GM18907 (cell line): ENCODE measurements at regions not wholly inside any gene's neighbourhood (a gene's known extent, or its start where the extent isn't known, plus 50 kb on each side); places are given as distances from the start of the nearest gene placed in this dataset.

ENCODE experiments used
- ATAC-seq: cut with Tn5 transposase; IDR thresholded peaks from one replicate; pipeline ENCODE4 v1.9.1; 2021; ENCODE audit warnings: mild to moderate bottlenecking, moderate library complexity; ENCODE audit not compliant: unreplicated experiment

GRCh38 chr2:43109261-43109743 lies 117.1 kb downstream of the ZFP36L2 start:
- ATAC-seq = no peak

- ATAC-seq = no peak
These were observed 118.7 kb downstream of the ZFP36L2 start for GRCh38 chr2:43107679-43108078.

- ATAC-seq = no peak
These were observed 119.6 kb downstream of the ZFP36L2 start for GRCh38 chr2:43106559-43107527.

GRCh38 chr2:43105586-43106558 lies 120.5 kb downstream of the ZFP36L2 start:
- ATAC-seq = peak; percentile 54

DNA sequence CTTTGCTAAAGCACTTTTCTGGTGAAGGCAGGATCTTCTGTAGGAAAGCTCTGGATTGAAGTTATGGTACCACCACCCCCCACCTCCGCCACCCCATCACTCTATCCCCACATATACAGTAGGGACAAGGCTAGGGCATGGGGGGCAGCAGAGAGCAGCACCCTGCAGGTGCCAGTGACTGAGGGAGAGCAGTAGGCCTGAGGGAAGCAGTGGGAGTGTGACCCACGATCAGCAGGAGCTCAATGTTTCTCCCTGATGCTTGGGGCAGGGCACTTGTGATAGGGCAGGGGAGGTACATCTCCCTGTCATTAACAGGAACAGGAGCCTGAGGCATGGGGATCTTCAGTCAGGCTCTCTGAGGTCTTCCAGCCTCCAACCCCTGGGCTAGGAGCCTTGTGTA lies 121.6 kb downstream of the ZFP36L2 start:
- no peak for ATAC-seq

DNA sequence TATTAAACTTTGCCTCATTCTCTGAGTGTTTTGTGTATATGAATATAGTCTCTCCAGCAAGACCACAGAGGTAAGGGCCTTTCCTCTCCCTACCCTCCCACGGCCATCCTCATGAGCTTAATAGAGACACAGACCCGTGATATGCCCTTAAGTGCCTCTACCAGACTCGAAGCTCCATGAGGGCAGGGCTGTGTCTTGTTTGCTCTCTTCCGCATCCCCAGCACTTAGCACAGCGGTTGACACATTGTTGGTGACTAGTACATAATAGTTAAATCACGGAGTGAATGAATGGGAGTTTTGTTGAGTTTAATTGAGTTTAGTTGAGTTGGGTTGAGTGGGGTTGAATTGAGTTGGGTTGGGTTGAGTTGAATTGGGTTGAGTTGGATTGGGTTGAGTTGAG lies 122.3 kb downstream of the ZFP36L2 start:
- no peak for ATAC-seq

DNA sequence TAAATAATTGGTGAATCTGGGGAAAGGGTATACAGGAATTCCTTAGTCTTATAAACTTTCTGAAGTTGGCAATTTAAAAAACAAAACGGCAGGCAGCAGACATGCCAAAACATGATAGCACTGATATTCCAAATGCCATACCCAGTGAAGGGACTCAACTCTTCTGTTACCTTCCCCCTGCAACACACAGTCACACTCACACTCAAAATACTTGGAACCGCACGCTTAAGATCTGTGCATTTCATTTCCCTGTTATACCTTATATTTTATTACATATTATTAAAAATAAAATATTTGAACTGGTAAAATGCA lies 123.4 kb downstream of the ZFP36L2 start:
- no peak for ATAC-seq

DNA sequence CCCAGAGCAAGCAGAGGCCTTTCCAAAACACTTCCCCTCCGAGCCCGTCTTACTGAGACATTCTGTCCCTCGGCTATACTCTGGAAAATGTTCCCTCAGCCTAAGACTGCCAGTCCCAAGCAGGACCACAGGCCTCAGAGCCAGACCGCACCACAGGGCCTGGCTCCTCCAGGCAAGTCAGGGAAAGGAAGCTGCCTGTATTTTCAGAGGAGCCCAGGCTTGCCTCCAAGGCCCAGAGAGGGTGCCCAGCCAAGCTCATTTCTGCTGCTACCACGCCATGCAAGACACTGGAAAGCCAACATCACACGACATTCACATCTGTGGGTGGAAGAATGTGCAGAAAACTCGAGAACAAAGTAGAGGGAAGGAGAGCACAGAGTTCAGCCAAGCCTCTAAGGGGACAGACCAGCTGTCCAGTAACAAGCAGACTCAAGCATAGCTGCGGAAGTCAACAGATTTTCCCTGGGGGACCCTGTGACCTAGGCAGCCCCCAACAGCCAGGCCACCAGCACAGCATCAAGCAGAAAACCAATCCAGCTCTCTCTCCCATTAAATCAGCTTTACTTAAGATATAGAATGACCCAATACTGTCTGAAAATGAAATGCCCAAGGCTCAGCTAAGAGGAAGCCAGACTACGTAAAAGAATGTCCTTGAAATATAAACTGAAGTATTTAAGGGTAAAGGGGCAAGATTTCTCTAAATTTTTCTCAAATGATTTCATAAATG lies 123.9 kb downstream of the ZFP36L2 start:
- no peak for ATAC-seq

- ATAC-seq = no peak
These were observed 124.7 kb downstream of the ZFP36L2 start for GRCh38 chr2:43101751-43102150.

DNA sequence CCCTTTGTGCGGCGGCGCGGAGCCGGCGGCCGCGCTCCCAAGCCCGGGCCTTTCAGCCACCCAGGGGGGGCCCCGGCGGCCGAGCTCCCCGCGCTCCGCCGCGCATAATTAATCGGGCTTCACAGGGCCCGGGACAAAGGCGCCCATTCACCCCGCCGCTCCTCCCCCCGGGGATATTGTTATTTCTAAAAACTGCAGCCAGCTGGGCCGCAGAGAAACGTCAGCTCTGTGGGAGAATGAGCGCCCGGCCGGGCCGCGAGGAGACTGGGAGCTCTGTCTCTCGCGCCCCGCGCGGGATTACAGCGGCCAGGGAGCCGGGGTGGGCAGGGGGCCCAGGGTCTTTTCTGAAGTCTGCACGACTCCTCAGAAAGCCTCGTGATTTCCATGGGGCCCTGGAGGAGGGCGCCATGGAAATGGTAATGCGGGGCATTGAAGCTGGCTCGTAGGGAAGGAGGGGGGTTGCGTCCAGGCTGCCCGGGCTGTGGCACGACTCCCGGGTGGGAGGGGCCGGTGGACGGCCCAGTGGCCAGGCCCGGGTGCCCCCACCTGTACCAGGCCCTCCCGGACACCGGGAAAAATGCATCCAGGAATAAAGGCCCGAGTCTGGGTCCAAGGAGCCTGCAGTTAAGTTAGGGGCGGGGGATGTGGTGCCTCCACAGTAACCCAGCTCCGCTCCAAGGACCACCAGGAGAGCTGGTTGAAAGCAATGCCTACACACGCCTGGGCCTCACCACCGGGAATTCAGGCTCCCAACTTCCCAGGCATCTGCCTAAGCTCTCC lies 125.3 kb downstream of the ZFP36L2 start:
- no peak for ATAC-seq

DNA sequence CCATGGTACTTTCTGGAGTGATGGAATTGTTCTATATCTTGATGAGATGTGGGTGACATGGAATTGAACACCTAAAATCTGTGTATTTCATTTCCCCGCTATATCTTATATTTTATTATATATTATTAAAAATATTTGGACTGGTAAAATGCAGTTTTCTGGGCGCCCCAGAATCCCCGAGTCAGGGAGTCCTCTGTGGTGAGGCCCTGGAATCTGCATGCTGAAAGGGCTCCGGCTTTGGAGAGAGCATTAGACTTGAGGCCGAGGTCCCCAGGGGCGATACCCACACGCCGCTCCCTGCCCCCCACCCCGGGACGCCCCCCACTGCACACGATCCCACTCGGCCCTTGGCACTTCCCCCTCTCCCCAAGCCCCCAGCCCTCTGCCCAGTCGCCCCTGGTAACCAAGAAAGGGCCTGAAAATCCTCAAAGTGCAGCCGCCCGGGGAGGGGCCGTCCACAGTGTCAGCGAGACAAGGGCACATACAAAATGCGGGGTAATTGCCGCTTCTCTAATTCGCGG lies 126.0 kb downstream of the ZFP36L2 start:
- ATAC-seq = no peak

- ATAC-seq = no peak
These were observed 126.6 kb downstream of the ZFP36L2 start for GRCh38 chr2:43099797-43100196.

DNA sequence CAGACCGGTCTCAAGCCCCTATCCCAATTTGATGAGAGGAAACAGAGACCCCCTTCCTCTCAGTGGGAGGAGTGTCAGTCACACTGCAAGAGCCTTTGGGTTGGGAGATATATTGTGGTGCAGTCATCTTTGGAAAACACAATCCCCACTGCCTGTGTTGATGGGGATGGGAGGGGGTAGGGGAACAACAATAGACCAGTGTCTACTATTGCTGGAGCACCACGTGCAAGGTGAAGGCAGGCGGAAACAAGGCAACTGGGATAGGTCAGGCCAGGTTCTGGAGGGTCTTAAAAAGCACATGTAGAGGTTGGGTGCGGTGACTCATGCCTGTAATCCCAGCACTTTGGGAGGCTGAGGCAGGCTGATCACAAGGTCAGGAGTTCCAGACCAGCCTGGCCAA lies 127.9 kb downstream of the ZFP36L2 start:
- no peak for ATAC-seq

DNA sequence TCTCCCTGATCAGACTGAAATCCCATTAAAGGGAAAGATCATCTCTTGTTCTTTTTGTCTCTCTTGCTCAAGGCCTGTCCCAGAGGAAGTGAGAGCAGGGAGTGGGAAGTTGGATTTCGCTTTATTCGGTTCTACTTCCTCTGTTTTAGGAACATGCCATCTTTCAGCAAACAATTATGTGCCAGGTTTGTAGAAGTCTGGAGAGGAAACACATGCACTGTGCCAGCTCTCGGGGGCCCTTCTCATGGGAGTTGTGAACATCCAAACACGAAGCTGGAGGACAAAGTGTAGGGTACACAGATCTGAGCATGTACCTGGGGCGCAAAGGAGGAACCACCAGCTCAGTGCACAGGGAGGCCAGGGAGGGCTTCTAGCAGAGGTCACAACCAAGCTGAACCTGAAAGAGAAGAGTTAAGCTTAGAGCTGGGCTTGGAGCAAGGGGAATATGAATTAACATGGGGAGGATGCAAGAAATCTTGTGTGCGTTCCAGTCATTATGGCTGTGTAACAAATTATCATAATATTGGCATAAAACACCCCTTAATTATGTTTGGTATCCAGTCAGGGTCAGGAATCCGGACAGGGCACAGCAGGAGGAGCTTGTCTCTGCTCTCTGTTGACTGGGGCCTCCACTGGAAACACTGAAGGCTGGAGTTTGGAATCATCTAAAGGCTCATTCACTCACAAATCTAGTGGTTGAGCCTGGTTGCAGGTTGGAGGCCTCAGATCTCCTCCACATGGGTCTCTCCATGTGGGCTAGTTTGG lies 128.6 kb downstream of the ZFP36L2 start:
- no peak for ATAC-seq

DNA sequence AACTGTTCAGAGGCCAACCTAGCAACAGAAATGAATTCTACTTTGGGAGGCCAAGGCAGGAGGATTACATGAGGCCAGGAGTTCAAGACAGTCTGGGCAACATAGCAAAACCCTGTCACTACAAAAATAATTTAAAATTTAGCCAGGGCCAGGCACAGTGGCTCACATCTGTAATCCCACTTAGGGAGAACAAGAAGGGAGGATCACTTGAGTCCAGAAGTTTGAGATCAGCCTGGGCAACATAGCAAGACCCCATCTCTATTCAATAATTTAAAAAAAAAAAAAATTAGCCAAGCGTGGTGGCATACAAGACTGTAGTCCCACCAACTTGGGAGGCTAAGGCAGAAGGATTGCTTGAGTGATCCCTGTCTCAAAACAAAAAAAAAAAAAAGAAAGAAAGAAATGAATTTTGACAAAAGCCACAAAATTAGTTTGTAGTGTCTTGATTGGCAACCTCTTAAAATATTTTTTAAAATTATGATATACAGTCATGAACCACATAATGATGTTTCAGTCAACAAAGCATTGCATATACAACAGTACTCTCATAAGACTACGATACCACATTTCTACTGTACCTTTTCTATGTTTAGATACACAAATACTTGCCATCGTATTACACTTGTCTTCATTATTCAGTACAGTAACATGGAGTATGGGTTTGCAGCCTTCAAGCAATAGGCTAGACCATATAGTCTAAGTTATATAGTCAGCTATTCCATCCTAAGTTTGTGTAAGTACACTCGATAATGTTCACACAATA lies 130.7 kb downstream of the ZFP36L2 start:
- ATAC-seq = no peak

- ATAC-seq = no peak
These were observed 133.8 kb downstream of the ZFP36L2 start for GRCh38 chr2:43092520-43093179.

DNA sequence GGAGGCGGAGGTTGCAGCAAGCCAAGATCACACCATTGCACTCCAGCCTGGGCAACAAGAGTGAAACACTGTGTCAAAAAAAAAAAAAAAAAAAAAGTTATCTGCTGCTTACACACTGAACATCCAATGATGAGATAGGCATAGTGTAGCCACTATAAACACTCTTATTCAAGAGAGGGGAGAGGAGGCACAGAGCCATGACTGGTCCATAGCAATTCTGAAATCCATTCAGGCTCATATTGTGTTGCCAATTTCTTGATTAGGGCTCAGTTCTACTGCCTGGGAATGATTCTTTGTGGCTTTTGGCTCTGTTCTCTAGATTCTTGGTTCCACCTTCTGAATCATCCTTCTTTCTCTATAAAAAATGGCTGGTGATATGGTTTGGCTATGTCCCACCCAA lies 136.1 kb downstream of the ZFP36L2 start:
- no peak for ATAC-seq
